HepG2 (cell line): ENCODE measurements at regions not wholly inside any gene's neighbourhood (a gene's known extent, or its start where the extent isn't known, plus 50 kb on each side); places are given as distances from the start of the nearest gene placed in this dataset.

ENCODE experiments used
- ATAC-seq: fragments of 200-7000 bp; cut with Tn5 transposase; 3 replicates; pipeline ENCODE4 v1.9.1; 2020; ENCODE audit warnings: mild to moderate bottlenecking, moderate library complexity
- BruUV-seq: library from RNA; stranded (reverse); fragments of 400-500 nt; replicated peaks from 2 replicates; lab custom pipeline; 2021; lab: Mats Ljungman, UMichigan
- CTCF ChIA-PET: fragments of 300-600 bp; formaldehyde crosslinking; extraction: SDS; loops from one replicate; lab custom pipeline; 2021; ENCODE audit warnings: low total read pairs, inconsistent platforms, low intra/inter-chr PET ratio; lab: Yijun Ruan, JAX
- POLR2A ChIA-PET: fragments of 350-600 bp; sonication (Branson Sonifier 250); formaldehyde crosslinking; loops from one replicate; lab custom pipeline; 2020; ENCODE audit warnings: antibody characterized with exemption, inconsistent platforms; lab: Yijun Ruan, JAX
- DNase-seq: peaks from one replicate; pipeline ENCODE4 v3.0.0-alpha.2; 2015; ENCODE audit warnings: low spot score
- FAIRE-seq: peaks from 3 replicates; lab custom pipeline; 2011; peaks lifted over from hg19 to GRCh38; lab: Jason Lieb, UNC
- H2AFZ ChIP-seq: one replicate; pipeline ENCODE4 v1.6.1; 2011; ENCODE audit warnings: low read length, inconsistent platforms
- H3K27ac ChIP-seq: fragments of 300-600 bp; 3 replicates; pipeline ENCODE4 v1.8.0; 2011; ENCODE audit warnings: mixed run types, mild to moderate bottlenecking, mixed read lengths, low read length, inconsistent platforms; ENCODE audit not compliant: insufficient read depth; ENCODE audit errors: extremely low read length
- H3K27me3 ChIP-seq, 2 experiments: fragments of 200-600 bp in 1 of 2; 2 replicates in 1 of 2; 3 replicates in 1 of 2; pipeline versions ENCODE4 v1.6.0 to v1.8.0; 2011; ENCODE audit warnings: low read length in 2 of 2, mild to moderate bottlenecking in 2 of 2, moderate library complexity in 2 of 2, inconsistent platforms in 1 of 2; ENCODE audit not compliant: insufficient read depth in 2 of 2, control insufficient read depth in 1 of 2
- H3K36me3 ChIP-seq, 2 experiments: fragments of 200-600 bp in 1 of 2; replicated peaks in 1 of 2; 2 replicates in 1 of 2; 3 replicates in 1 of 2; pipeline versions ENCODE4 v1.5.1 to v1.8.0; 2011; ENCODE audit warnings: low read length in 2 of 2, inconsistent platforms in 1 of 2; ENCODE audit not compliant: insufficient read depth in 2 of 2, control insufficient read depth in 1 of 2
- H3K4me1 ChIP-seq: 2 replicates; pipeline ENCODE4 v1.5.1; 2012; ENCODE audit warnings: low read length, inconsistent platforms; ENCODE audit not compliant: insufficient read depth
- H3K4me2 ChIP-seq: 2 replicates; pipeline ENCODE4 v1.6.0; 2011; ENCODE audit warnings: low read depth, low read length, inconsistent platforms
- H3K4me3 ChIP-seq, 3 experiments: fragments of 200-600 bp in 1 of 3; sonication (generic), shearing (Covaris generic) in 1 of 3; replicated peaks in 1 of 3; 2 replicates each; pipeline ENCODE4 v1.5.1; 2011 to 2016; ENCODE audit warnings: low read length in 3 of 3, inconsistent platforms in 2 of 3, low read depth in 2 of 3, mild to moderate bottlenecking in 2 of 3, control low read depth in 1 of 3, mixed read lengths in 1 of 3; ENCODE audit not compliant: insufficient read depth in 1 of 3
- H3K79me2 ChIP-seq: one replicate; pipeline ENCODE4 v1.6.1; 2011; ENCODE audit warnings: low read length, inconsistent platforms; ENCODE audit not compliant: insufficient read depth
- H3K9ac ChIP-seq: 2 replicates; pipeline ENCODE4 v1.6.0; 2011; ENCODE audit warnings: mild to moderate bottlenecking, low read depth, low read length, inconsistent platforms; ENCODE audit not compliant: insufficient read depth
- H3K9me3 ChIP-seq: 2 replicates; pipeline ENCODE4 v1.5.1; 2012; ENCODE audit warnings: mild to moderate bottlenecking, low read length
- H4K20me1 ChIP-seq: 2 replicates; pipeline ENCODE4 v1.6.0; 2011; ENCODE audit warnings: inconsistent platforms, mild to moderate bottlenecking, low read length, moderate library complexity; ENCODE audit not compliant: insufficient read depth
- BORCS8-MEF2B ChIP-seq: sonication (generic); formaldehyde crosslinking; IDR thresholded peaks from 2 replicates; pipeline ENCODE4 v1.8.0; 2022; ENCODE audit warnings: mild to moderate bottlenecking, missing genetic modification reagents
- CC2D1A ChIP-seq: sonication (generic); formaldehyde crosslinking; IDR thresholded peaks from 2 replicates; pipeline ENCODE4 v1.8.1; 2023; ENCODE audit warnings: mild to moderate bottlenecking, missing genetic modification reagents
- DPF2 ChIP-seq: sonication (generic); formaldehyde crosslinking; IDR thresholded peaks from 2 replicates; pipeline ENCODE4 v1.4.0; 2020; ENCODE audit warnings: mild to moderate bottlenecking, low read depth, missing genetic modification reagents, borderline replicate concordance
- HDAC6 ChIP-seq: fragments of 200-600 bp; sonication (generic); IDR thresholded peaks from 2 replicates; pipeline ENCODE4 v1.7.0; 2017; ENCODE audit warnings: mild to moderate bottlenecking, antibody characterized with exemption, low read length, low read depth
- KAT2B ChIP-seq: fragments of 150-350 bp; IDR thresholded peaks from 2 replicates; pipeline ENCODE4 v1.6.1; 2014; ENCODE audit warnings: low read depth, low read length, borderline replicate concordance
- KLF11 ChIP-seq: IDR thresholded peaks from 2 replicates; pipeline ENCODE4 v1.6.1; 2016; ENCODE audit warnings: missing compliant biosample characterization
- REST ChIP-seq, 2 experiments: IDR thresholded peaks; 2 replicates each; pipeline ENCODE4 v1.6.1; 2011 to 2012; ENCODE audit warnings: low read length in 2 of 2, borderline replicate concordance in 1 of 2, low read depth in 1 of 2, mild to moderate bottlenecking in 1 of 2, moderate library complexity in 1 of 2
- RNF2 ChIP-seq: fragments of 450-650 bp; conservative IDR thresholded peaks from 2 replicates; pipeline ENCODE4 v1.6.1; 2016; ENCODE audit warnings: low read depth
- SMYD3 ChIP-seq: sonication (generic); formaldehyde crosslinking; IDR thresholded peaks from 2 replicates; pipeline ENCODE4 v1.8.1; 2023; ENCODE audit warnings: mild to moderate bottlenecking, missing genetic modification reagents
- ZNF263 ChIP-seq: sonication (generic); formaldehyde crosslinking; IDR thresholded peaks from 2 replicates; pipeline ENCODE4 v1.4.0; 2020; ENCODE audit warnings: missing genetic modification reagents
- ZNF264 ChIP-seq: sonication (generic); formaldehyde crosslinking; IDR thresholded peaks from 2 replicates; pipeline ENCODE4 v1.4.0; 2020; ENCODE audit warnings: missing genetic modification reagents
- ZNF564 ChIP-seq: sonication (generic); formaldehyde crosslinking; IDR thresholded peaks from 2 replicates; pipeline ENCODE4 v1.8.1; 2023; ENCODE audit warnings: mild to moderate bottlenecking, missing genetic modification reagents
- ZNF614 ChIP-seq: IDR thresholded peaks from 2 replicates; pipeline ENCODE4 v1.6.1; 2018; ENCODE audit warnings: missing biosample characterization, missing genetic modification reagents, inconsistent platforms, borderline replicate concordance
- ZNF710 ChIP-seq: sonication (generic); formaldehyde crosslinking; IDR thresholded peaks from 2 replicates; pipeline ENCODE4 v1.5.0; 2020; ENCODE audit warnings: mild to moderate bottlenecking, missing genetic modification reagents, borderline replicate concordance
- ZNF781 ChIP-seq: sonication (generic); formaldehyde crosslinking; IDR thresholded peaks from 2 replicates; pipeline ENCODE4 v1.5.1; 2020; ENCODE audit warnings: borderline replicate concordance, mild to moderate bottlenecking, missing genetic modification reagents; ENCODE audit errors: not compliant biosample characterization
- WGBS: methylation state at CpG from one replicate; pipeline ENCODE4 v1.1.6; 2017; ENCODE audit warnings: low lambda C conversion rate; 5-methylcytosine and 5-hydroxymethylcytosine counted together
- in situ Hi-C: cut with HindIII; loops from 2 replicates; pipeline ENCODE4 v1.10.0; 2017; ENCODE audit warnings: low pct_unique_long_range_greater_than_20kb; ENCODE audit not compliant: extremely low pct_ligation_motif_present
- intact Hi-C: fragments of 100-400 bp; cut with micrococcal nuclease; formaldehyde crosslinking; loops from one replicate; pipeline ENCODE4 v1.10.0; 2022; ENCODE audit not compliant: unreplicated experiment

- Histone ChIP-seq H3K36me3 (no peaks in the 10 kb centered on the region), H3K9me3 (no peaks in the 10 kb centered on the region), H3K27ac (no peak overlapping the region), H3K9ac (no peak overlapping the region), H3K4me3 (no peak overlapping the region), H4K20me1 (no peaks in the 10 kb centered on the region), H3K27me3 (peaks cover 0 to 32% of the 10 kb centered on the region in 2 experiments; a peak in 3 of 5 replicates), H2AFZ (no peak overlapping the region), H3K79me2 (no peaks in the 10 kb centered on the region), H3K4me1 (no peaks in the 10 kb centered on the region), H3K4me2 (no peak overlapping the region)
- no CpG with 5 or more reads among the region's 1 CpG for WGBS
- intact Hi-C loops, result no loop called here
- no peak for DNase-seq
- ATAC-seq, result no peak
- no TSS peak for BruUV-seq
- TF ChIP-seq KLF11 (CRISPR knock-in tag) (no peak), KAT2B (no peak), RNF2 (no peak), ZNF710 (CRISPR knock-in tag) (no peak), ZNF781 (CRISPR knock-in tag) (no peak), ZNF264 (CRISPR knock-in tag) (no peak), REST (IDR thresholded peaks at IDR 0.05; ENCODE audit: borderline replicate concordance in 1 of 2, low read depth in 1 of 2, low read length in 2 of 2) (no peak), DPF2 (CRISPR knock-in tag) (no peak), ZNF263 (no peak), ZNF564 (no peak), BORCS8-MEF2B (CRISPR knock-in tag) (no peak), SMYD3 (CRISPR knock-in tag) (no peak), HDAC6 (no peak), ZNF614 (no peak), CC2D1A (CRISPR knock-in tag) (no peak)
- CTCF ChIA-PET, result no interaction called here
- POLR2A ChIA-PET, result no interaction called here
- in situ Hi-C loops, result no loop called here
- no peak for FAIRE-seq
These were observed 293.4 kb upstream of the IRX1 start for GRCh38 chr5:3302228-3302627.
